Dermis blood vessel endothelial cell (primary cell): ENCODE measurements at regions not wholly inside any gene's neighbourhood (a gene's known extent, or its start where the extent isn't known, plus 50 kb on each side); places are given as distances from the start of the nearest gene placed in this dataset.

Experiments
- DNase-seq: peaks from one replicate; pipeline ENCODE4 v3.0.0; 2010

GRCh38 chr18:23387265-23387664 lies 65.8 kb upstream of the RIOK3 start:
- DNase-seq: no peak

GRCh38 chr18:23388357-23388756 lies 64.7 kb upstream of the RIOK3 start:
- DNase-seq: no peak

DNA sequence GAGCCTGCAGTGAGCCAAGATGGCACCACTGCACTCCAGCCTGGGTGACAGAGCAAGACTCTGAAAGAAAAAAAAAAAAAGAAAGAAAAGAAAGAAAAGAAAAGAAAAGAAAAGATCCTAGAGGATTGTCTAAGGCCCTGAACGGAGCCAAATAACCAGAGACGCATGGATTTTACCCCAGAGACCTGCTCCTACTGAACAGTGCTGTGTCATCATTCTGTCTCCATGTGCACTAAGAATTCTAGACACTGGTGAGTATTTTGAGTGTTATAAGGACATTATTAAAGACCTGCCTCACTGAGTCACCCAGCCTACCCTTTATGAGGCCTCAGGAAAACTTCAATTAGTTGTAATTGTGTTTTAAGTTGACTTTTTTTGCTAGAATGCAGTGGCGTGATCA lies 61.9 kb upstream of the RIOK3 start:
- no peak for DNase-seq

DNA sequence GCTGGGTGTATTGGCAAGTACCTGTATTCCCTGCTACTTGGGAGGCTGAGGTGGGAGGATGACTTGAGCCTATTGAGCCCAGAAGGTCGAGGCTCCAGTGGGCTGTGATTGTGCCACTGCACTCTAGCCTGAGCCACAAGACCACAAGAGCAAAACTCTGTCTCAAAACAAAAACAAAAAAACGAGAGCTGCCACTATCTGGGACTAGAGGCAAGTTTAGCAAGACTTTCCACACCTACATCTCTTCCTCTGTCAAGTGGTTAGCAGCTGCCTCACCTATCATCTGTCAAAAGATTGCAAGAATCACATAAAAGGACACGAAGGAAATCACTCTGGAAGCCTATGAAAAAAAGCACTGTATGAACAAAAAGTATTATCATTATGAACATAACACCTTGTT lies 55.2 kb upstream of the RIOK3 start:
- no peak for DNase-seq

GRCh38 chr18:23398401-23398800 lies 54.7 kb upstream of the RIOK3 start:
- no peak for DNase-seq

DNA sequence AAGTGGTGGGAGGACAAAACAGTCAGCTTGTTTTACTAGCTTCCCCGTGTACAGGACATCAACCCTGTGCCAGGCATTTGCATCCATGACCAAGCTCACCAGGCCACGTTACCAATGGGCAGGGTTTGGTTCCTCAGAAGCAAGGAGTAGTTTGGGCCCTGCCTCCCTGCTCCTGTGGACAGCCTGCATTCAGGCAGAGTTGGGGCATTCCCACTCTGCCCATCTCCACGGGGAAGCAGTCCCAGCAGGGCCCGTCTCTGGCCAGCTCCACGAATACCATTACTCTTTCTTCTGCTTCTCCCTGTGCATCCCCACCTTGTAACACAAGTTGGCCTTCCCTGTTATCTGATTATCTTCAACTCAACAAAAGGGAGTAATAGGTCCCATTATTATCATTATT lies 54.0 kb upstream of the RIOK3 start:
- no peak for DNase-seq

DNA sequence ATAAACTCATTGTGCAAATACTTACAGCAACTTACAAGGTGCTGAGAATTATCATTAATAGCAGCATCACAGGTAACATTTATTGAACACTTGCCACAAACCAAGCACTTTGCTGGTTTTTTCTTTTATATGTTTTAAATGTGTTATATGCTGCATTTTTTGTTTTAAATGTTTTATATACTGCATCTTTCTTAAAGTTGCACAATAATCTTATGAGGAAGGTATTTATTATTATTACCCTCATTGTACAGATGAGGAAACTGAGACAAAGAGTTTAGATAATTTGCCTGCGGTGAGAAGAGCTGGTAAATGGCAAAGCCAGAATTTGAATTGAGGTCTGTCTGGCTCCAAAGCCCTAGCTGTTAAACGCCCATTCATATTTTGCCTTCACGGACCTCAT lies 52.2 kb upstream of the RIOK3 start:
- DNase-seq: no peak

- DNase-seq: peak; percentile 99
Observed at GRCh38 chr18:23401400-23402347, 51.4 kb upstream of the RIOK3 start.
